Hippocampal formation (tissue), 2 donors: ENCODE measurements at regions not wholly inside any gene's neighbourhood (a gene's known extent, or its start where the extent isn't known, plus 50 kb on each side); places are given as distances from the start of the nearest gene placed in this dataset.
"Not testable (repeated sequence)": the region's sequence is repeated elsewhere in the genome, so short reads cannot be mapped to it uniquely, and the experiment has no call there.

Experiments used
- DNase-seq, 2 donors: peaks; one replicate each; lab custom pipeline; 2025; lab: John Stamatoyannopoulos, UW

DNA sequence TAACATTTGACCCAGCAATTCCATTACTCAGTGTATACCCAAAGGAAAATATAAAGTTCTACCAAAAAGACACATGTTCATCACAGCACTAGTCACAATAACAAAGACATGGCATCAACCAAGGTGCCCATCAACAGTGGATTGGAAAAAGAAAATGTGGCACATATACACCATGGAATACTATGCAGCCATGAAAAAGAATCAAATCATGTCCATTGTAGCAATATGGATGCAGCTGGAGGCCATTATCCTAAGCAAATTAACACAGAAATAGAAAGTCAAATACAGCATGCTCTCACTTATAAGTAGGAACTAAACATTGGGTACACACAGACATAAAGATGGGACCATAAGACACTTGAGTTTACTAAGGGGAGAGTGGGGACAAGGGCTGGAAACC lies 441.9 kb upstream of the ID4 start:
- no peak for DNase-seq

- DNase-seq: peak; percentile 8 to 16
These were observed 437.8 kb upstream of the ID4 start for GRCh38 chr6:19399406-19399805.

DNA sequence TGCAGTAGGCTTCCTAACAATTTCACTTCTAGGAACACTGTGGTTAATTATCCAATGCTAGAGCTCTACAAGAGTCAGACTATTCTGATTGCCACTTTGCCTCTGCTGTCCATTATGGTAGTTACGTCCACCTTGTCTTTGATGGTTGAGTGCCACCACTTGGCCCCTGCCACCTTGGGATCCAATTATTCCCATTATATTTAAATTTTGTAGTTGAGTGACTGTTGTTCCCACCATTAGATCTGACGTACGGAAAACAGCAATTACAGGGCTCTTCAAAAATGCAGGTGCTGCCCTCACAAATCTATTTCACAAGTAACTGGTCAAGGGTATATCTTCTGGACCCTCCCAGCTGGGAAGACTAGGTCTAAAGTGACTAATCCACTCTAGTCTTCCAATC lies 432.3 kb upstream of the ID4 start:
- not testable (repeated sequence) for DNase-seq

DNA sequence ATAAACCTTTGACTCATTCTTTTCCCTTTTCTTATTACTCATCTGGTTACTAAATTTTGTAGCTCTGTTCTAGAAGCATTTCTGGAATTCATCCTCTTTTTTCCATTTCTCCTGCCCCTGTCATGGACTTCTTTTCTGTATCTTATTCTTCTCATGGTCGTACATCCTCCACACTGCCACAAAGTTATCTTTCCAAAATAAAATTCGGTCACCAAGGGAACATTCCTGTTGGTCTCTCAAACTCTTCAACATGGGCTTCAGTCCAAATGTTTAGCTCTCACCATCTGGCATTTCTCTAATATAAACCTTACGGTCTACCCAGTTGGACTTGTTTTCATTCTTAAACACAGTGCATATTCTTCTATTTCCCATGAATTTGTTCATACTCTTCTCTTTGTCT lies 428.8 kb upstream of the ID4 start:
- no peak for DNase-seq

DNA sequence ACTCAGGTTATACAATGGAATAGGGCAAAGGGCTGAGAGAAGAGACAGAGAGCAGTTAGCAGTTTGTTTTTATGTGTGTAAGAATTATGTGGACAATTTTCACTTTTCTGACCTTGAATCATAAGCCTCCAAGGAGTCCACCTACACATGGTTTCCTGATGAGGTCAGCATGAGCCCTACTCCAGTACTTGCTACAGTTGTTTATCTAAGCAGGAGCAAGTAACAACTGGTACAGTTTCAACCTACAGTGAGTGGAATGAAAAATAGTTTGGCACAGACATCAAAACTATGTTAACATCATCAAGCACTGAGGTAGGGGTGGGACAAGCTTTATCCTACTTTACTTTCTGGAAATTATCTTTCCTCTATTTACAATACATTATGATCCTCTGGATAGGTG lies 426.7 kb upstream of the ID4 start:
- DNase-seq: no peak

GRCh38 chr6:19413323-19413722 lies 423.8 kb upstream of the ID4 start:
- DNase-seq: no peak

DNA sequence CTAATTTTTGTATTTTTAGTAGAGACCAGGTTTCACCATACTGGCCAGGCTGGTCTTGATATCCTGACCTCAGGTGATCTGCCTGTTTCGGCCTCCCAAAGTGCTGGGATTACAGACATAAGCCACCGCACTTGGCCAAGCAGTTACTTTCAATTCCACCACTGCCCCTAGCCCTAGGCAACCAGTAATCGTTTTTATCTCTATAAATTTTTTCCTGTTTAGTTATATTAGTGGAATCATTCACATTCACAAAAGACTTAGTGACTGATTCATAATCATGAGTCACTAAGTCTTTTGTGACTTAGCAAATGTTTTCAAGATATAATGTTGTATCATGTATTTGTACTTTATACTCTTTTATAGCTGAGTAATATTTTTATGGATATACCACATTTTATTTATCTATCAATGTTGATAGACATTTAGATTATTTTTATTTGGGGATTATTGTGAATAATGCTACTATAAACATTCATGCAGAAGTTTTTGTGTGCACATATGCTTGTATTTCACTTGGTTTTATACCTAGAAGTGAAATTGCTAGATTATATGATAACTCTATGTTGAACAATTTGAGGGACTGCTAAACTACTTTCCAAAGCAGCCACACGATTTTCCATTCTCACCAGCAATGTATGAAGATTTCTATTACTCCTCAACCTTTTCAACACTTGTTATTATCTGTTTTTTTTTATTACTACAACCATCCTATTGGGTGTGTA lies 421.4 kb upstream of the ID4 start:
- no peak for DNase-seq

DNA sequence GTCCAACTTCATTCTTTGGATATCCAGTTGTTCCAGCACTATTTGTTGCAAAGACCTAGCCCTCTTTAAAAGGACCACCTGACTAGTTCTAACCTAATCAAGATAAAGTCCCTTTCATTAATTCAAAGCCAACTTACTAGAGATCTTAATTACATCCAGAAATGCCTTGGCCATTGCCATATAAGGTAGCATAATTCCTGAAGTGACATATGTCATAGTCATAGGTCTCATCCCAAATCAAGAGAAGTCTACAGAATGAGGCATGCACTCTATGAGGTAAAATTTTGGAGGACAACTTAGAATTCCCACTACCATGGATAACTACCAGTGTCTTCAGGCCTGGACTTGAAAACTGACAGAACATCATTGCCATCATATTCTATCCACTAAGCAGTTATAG lies 420.4 kb upstream of the ID4 start:
- DNase-seq: no peak

DNA sequence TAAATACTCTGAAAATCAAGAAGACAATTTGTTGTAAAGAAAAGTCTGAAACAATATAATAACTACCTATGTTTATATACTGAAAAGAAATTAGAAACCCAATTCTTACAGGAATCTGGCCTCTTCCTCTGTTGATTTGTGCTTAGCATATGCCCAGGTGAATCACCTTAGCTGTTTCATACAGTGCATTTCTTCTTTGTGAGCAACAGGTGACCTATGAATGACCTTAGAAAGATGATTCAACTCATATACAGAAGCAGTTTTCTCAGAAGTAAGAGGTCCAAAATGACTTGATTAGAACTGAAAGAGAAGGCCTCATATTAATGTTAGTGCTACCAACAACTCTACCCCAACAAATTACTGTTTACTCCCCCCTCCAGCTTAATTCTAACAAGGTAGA lies 419.5 kb upstream of the ID4 start:
- no peak for DNase-seq

- DNase-seq: no peak
These were observed 412.3 kb upstream of the ID4 start for GRCh38 chr6:19424853-19425252.

DNA sequence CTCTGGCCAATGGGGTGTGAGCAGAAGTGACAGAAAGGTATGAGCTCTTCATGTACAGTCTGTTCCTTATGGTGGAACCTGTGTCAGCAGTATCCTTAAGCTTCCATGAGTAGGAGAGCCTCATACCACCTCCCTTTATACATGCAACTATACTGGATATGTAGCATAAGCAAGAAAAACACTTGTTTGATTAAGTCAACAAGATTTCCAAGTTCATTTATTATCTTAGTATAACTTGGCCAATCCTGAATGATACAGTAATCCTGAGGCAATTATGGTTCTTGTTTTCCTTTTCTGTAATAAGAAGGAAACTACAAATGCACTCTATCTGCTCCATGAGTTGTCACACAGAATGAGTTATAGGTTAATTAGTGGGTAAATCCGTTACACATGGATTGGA lies 409.6 kb upstream of the ID4 start:
- DNase-seq: no peak

GRCh38 chr6:19432966-19433498 lies 404.1 kb upstream of the ID4 start:
- no peak for DNase-seq

DNA sequence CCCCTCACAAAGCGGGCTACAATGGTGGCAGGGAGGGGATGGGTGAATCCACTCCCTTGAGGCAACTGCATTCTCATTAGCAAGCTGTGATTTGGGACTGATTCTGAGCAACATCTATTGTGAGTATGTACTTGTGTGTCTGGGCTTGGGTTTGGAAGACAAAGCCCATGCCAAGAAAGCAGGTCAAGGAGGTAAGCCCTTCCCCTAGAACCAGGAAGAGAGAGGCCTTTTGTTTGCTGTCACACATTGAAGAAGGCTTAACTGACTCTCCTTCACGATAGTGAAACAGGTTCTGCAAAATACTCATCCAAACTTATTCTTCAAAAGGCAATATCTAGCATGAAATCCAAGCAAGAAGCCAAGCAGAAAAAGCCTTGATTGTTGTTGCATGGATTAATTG lies 403.1 kb upstream of the ID4 start:
- no peak for DNase-seq

DNA sequence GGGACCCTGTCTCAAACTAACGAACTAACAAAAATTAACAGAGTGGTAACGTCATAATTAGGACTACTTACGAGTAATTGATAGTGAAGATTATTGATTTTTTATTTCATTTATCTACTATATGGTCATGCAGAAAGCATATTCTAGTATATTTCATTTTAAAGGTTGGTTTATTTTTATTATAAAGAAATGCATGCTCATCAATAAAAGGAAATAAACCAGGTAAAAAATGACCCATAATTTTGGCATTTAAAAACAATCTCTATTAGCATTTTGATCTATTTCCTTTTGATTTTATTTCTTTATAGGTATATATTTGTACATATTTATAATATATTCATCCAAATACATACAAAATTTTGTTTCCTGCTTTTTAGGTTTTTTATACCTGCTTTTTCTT lies 401.4 kb upstream of the ID4 start:
- no peak for DNase-seq

DNA sequence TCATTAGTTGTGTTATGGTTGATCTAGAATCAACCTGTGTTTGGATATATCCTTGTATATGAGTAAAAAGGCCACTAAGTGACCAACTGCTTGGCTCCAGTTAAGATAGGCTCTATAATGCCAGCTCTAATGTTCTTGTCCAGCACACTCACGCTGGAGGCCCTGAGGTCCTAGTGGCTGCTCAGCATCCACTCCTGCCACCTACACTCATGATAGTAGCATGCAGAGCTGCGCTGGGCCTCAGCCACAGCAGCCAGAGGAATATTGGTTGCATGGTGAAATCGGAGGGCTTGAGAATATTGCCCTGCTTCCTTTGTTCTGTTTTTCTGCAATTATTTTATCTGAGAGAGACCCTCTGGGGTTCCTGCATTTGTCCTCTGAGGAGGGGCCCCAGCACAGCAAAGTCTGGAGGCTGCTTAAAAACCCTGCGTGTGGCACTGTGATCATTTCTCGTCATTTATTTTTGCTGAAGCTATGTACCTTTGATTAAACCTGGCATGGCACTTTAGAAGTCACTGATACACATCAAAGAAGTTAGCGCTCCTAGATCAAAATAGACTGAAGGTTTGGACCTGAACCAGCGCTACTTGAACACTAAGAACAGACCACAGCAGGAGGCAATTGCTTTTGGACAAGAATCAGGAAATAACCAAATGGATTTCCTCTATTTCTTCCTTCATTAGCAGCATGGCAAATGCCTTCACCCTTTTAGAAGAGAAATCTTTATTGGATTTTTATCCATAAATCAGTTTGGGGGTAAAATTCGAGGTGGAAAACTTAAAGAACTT lies 398.4 kb upstream of the ID4 start:
- DNase-seq: no peak

GRCh38 chr6:19440531-19440930 lies 396.6 kb upstream of the ID4 start:
- no peak for DNase-seq

- no peak for DNase-seq
These were observed 393.8 kb upstream of the ID4 start for GRCh38 chr6:19443411-19443810.

GRCh38 chr6:19444041-19444440 lies 393.1 kb upstream of the ID4 start:
- DNase-seq: no peak

DNA sequence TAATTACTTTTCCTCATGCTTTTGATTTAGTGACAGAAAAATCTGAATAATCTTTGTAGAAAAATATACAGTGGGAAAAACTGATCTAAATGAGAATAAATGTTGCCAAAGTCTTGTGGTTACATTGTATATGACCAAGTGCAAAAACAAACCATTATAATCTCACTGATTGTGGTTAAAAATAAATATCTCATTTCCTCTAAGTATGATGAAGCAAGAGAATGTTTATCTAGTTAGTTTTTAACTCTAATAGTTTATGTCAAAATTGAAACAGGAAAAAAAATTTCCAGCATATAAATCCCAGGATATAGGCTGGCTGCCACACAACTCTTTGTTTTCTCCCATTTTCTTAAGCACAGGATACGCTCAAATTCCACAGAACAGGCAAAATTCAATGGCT lies 392.7 kb upstream of the ID4 start:
- DNase-seq: no peak

GRCh38 chr6:19446570-19446969 lies 390.6 kb upstream of the ID4 start:
- no peak for DNase-seq

DNA sequence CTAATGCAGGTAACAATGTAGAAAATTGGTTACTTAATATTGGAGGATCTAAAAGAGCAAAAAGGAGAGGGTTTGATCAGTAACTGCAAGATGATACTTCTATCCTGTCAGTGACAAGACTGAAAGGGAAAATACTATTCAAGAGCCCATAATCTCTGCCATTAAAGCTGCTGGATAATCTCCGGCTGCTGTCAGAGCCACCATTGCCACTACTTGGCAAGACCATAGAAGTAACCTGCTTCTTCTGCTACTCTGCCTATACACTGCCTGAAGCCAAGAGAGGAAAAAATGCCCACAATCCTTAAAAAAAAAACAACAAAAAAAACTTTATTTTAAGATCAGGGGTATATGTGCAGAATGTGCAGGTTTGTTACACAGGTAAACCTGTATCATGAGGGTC lies 386.5 kb upstream of the ID4 start:
- DNase-seq: no peak

- no peak for DNase-seq
These were observed 384.7 kb upstream of the ID4 start for GRCh38 chr6:19452495-19452894.

DNA sequence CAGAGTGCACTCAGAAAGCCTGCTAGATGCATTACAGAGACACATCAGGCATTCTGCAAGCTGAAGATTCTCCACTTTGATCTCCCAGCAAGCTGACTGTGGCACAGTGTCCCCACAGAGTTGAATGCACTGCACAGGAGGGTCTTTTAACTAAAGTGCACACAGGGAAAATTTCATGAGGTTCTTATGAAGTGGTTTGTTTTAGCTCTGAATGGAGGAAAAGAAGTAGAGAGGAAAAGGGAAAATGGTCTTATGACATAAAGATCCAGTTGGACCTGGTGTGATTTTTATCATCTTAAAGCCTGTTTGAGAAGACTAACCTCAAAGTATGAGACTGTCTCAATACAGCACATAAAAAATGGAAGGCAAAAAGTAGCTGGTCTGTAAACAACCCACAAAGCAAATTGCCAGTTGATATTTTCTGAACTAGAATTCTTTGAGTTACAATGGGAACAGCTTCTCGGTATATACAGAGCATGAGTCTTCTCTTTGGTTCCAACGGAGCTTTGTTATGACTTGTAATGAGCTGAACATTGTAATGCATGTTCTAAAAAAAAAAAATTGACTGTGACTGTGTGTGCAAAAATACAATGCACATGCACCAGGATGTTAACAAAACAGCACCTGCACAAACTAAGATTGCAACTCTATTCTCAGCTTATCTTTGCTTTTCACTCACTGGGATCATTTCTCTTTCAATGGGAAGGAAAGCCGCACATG lies 383.0 kb upstream of the ID4 start:
- no peak for DNase-seq
